Stimulated activated CD8-positive, alpha-beta memory T cell treated with anti-CD3 and anti-CD28 coated beads, Interleukin-2, amount 100 ng/mL, for 1 hour (primary cell): ENCODE measurements at regions not wholly inside any gene's neighbourhood (a gene's known extent, or its start where the extent isn't known, plus 50 kb on each side); places are given as distances from the start of the nearest gene placed in this dataset.
A peak's percentile ranks its signal among the peaks of the same experiment; 100 is the strongest.

Experiments used
- DNase-seq, 2 donors: peaks; one replicate each; pipeline ENCODE4 v3.0.0-alpha.2; 2020; ENCODE audit warnings: low read depth in 2 of 2

GRCh38 chr17:77647531-77647930, 311.0 kb upstream of the TNRC6C start:
- DNase-seq = no peak

GRCh38 chr17:77649717-77650211, 308.7 kb upstream of the TNRC6C start:
- DNase-seq = no peak

GRCh38 chr17:77651988-77652387, 306.5 kb upstream of the TNRC6C start:
- no peak for DNase-seq

DNA sequence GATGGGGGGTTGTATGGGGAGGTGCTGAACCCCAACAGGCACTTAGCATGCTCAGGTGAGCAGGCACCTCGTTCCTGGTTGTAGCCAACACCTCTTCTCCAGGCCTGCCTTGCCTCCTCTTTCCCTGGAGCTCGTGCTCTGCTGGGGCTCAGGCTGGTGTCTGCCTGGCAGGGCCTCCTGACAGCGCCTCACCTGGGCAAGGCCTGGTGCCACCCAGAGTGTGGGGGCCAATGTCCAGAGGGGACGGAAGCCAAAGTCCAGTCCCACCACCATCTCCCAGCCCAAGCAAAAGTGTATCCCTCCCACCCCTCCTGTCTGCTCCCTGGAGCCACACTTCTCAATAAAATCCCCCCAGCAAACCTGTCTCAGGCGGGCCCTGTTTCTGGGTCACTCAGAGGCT, 304.2 kb upstream of the TNRC6C start:
- no peak for DNase-seq

DNA sequence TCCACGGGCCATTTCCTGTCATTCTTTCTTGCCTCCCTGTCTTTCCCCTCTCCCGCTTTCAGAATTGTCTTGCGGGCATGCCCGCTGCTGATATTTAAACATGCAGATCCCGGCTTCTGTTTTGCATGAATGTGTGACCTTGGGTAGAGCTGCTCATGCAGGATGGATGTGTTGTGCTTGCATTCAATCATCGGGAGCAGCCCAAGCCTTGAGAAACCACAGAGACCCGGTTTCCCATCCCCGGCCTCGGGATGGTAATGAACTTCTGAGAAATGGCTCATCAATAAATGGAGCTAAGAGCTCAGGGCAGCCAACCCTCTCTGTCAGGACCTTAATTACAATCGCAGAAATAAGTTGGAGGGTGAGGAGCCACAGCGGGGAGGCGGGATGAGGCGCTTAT, 303.7 kb upstream of the TNRC6C start:
- DNase-seq = no peak

- DNase-seq = no peak
Measured at GRCh38 chr17:77656054-77656453, 302.4 kb upstream of the TNRC6C start.

DNA sequence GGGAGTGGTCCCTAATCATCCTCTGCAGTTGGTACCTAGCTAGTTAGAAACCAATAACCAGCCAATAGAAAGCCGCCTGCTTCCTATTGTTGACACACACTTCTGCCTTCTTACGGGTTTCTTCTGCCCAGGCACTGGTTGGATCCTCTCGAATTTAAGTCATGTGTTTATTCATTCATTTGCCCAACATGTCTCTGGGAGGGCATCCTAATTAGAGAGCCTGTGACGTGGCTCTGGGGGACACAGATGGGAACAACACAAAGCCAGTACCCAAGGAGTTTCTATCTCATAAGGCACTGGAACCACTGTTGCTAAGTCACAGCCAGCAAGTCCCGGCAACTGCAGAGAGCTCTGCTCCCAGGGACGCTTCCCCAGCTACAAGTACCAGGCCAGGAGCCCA, 300.7 kb upstream of the TNRC6C start:
- no peak for DNase-seq

- no peak for DNase-seq
Measured at GRCh38 chr17:77660524-77660923, 298.0 kb upstream of the TNRC6C start.

DNA sequence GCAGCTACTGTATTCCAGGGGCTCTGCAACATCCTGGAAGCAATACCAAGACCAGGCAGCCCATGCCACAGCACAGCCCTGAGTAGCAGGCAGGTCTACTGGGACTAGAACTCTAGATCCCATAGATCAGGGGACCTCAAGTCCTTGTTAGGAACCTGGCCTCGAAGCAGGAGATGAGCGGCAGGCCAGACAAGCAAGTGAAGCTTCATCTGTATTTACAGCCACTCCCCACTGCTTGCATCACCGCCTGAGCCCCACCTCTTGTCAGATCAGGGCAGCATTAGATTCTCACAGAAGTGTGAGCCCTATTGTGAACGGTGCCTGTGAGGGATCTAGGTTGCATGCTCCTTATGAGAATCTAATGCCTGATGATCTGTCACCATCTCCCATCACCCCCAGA, 295.7 kb upstream of the TNRC6C start:
- DNase-seq = no peak

DNA sequence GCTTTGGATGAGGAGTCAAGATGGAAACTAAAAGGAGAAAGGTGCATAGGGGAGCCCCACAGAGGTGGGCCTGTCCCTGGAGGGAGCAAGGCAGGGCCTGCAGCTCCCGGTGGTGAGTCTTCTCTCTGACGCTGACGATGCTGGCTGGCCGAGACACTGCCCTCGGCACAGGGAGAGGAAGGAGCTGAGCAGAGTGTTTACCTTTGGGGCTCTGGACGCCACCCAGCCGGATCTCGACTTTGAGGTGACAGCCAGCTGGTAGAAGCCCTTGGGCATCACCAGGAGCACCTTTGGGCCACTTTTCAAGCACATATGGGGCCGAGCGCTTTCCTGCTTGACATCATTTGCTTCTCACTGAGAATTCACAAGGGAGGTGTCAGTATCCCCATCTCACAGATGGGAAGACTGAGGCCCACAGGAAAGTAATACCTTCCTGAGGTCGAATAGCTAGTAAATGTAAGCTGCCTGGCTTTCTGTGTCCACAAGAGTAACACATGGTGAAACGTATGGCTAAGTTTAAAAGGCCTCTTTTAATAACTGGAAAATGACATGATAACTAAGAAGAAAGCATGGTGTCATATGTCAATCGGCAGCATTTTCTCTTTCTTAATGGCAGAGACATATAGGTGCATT, 294.3 kb upstream of the TNRC6C start:
- no peak for DNase-seq

DNA sequence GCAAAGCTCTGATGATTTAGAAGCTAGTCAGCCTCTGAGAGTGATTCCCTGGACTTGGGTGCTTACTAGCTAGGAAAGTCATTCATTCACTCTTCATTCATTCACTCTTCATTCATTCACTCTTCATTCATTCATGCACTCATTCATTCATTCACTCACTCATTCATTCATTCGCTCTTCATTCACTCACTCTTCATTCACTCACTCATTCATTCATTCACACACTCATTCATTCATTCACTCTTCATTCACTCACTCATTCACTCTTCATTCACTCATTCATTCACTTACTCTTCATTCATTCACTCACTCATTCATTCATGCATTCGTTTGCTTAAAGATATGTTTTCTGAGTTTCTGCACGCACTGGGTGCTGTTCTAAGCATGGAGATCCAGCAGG, 292.7 kb upstream of the TNRC6C start:
- DNase-seq = no peak

DNA sequence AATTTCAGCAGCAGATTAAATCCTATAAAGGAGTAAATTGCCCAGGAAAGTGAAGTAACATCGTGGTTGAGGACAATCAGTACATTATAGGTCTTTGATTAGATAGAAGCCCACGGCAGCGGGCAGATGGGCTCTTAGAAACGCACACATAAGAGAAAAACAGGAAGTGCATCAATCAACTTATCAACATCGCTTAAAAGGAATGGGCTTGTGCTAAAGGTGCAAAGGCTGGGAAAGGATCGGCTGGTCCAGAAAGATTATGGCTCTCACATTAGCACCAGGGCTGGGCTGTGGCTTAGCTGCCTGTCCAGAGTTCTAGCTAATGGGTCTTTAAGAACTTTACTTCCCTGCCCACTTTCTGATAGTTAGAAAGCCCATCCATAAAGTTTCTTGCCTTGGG, 292.0 kb upstream of the TNRC6C start:
- DNase-seq = no peak

DNA sequence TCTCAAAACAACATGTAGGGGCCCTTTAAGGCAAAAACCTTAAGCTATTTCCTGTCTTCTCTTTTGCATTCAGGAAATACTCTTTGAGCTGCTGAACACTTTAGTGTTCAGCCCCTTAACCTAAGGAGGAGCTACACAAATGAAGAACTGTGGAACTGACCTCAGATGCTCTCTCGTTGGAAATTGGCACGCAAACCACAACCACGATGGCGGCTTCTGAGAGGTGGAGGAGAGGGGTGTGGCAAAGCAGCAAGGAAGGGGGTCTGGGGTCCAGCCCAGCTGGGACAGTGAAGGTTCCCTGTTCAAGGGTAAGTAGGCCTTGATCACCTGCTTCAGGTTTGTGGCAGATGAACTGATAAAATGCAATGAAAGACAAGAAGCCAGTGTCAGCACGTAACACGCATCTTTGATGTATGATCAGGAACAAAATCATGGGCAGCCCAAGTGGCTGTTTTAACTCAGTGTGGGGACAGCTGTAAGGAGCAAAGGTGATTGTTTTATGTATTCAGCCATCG, 291.6 kb upstream of the TNRC6C start:
- peak; percentile 14 to 31 for DNase-seq

GRCh38 chr17:77667478-77667877, 291.0 kb upstream of the TNRC6C start:
- no peak for DNase-seq

DNA sequence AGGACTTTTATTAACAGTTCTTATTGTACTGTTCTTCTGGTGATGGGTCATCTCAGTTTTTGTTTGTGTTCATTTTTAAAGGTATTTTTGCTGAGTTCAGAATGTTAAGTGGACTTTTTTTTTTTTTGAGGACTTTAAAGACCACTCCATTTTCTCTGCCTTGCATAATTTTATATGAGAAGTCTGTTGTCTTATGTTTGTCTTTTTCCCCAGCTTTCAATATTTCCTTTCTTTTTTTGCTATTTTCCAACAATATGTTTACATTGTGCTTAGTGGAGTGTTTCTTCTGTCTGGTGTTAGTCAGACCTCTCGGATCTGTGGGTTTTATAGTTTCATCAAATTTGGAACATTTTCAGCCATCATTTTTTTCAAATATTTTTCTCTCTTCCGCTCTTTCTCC, 290.0 kb upstream of the TNRC6C start:
- DNase-seq = no peak

DNA sequence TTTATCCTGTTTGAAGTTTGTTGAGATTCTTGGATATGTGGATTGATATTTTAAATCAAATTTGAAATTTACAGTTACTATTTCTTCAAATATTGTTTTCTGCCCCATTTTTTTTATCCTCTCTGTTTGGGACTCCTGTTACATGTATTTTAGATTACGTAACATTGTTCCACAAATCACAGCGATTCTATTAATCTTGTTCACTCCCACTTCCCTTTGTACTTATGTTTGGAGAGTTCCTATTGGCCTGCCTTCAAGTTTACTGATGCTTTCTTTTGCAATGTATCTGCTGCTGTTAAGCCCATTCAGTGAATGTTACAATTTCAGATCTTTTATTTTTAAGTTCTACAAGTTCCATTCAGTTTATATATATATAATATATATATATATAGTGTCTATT, 288.3 kb upstream of the TNRC6C start:
- DNase-seq = no peak

- no peak for DNase-seq
Measured at GRCh38 chr17:77674358-77674757, 284.1 kb upstream of the TNRC6C start.

GRCh38 chr17:77675411-77675810, 283.1 kb upstream of the TNRC6C start:
- DNase-seq = no peak

- no peak for DNase-seq
Measured at GRCh38 chr17:77675816-77676215, 282.7 kb upstream of the TNRC6C start.

GRCh38 chr17:77676237-77676661, 282.3 kb upstream of the TNRC6C start:
- DNase-seq = no peak

DNA sequence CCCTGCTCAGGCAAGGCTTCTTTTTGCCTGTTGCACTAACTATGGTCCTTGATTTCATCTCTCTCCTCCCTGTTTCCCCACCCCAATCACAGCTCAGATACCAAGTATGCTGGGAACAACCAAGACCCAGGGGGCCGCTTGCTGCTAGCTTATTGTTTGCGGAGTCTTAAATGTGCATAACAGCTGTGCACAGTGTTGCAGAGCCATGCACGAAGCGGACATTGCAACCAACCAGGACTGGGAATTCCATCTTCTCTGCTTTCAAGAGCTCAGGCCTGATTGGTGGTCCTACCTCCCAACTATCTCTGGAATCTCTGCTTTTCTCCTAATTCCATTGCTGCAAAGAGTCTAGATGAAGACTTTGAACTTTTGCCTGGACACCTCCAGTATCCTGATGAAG, 281.3 kb upstream of the TNRC6C start:
- DNase-seq = no peak

DNA sequence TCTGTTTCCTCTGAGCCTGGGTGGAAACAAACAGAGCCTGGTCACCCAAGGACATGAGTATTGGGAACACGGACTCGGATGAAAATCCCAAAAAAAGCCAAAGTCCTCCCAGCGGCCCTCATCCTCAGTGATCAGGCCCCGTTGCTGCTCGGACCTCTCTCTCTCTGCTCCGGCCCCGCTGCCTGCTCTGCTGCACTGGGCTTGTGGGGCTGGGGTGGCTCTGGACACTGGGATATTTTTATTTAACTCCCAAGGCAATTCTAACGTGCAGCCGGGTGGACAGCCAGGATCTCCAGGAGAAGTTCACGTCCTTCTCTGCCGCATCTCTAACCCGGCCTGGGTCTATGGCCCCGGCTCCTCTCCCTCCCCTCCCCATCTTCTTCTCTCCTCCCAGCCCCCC, 280.9 kb upstream of the TNRC6C start:
- no peak for DNase-seq

GRCh38 chr17:77679589-77679988, 278.9 kb upstream of the TNRC6C start:
- DNase-seq = no peak

- DNase-seq = no peak
Measured at GRCh38 chr17:77681861-77682260, 276.6 kb upstream of the TNRC6C start.
